GM18511 (cell line): ENCODE measurements at regions not wholly inside any gene's neighbourhood (a gene's known extent, or its start where the extent isn't known, plus 50 kb on each side); places are given as distances from the start of the nearest gene placed in this dataset.
"Not testable (repeated sequence)": the region's sequence is repeated elsewhere in the genome, so short reads cannot be mapped to it uniquely, and the experiment has no call there.

Source experiments
- ATAC-seq: cut with Tn5 transposase; IDR thresholded peaks from one replicate; pipeline ENCODE4 v1.9.1; 2021; ENCODE audit warnings: mild to moderate bottlenecking, moderate library complexity; ENCODE audit not compliant: unreplicated experiment

- no peak for ATAC-seq
Observed at GRCh38 chr4:30538794-30539193, 181.4 kb upstream of the PCDH7 start.

DNA sequence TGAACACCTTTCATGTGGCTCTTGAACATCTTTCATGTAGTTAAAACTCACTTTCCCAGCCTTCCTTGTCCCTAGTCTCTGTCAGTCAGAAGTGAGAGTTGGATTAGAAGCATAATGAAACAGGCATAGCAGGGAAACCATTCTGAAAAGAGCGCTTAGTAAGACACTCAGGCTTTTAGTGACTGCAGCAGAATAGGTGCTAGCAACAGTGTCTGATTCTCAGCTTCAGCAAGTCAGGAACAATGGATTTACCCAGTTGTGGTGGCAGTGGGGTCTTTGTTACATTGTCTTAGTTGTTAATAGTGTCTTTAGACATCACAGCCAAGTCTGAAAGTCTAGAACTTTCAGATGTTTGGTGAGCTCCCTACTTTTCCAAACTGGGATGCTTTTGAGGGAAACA, 177.1 kb upstream of the PCDH7 start:
- no peak for ATAC-seq

GRCh38 chr4:30553151-30553550, 167.0 kb upstream of the PCDH7 start:
- ATAC-seq = no peak

GRCh38 chr4:30553706-30554105, 166.5 kb upstream of the PCDH7 start:
- ATAC-seq = no peak

DNA sequence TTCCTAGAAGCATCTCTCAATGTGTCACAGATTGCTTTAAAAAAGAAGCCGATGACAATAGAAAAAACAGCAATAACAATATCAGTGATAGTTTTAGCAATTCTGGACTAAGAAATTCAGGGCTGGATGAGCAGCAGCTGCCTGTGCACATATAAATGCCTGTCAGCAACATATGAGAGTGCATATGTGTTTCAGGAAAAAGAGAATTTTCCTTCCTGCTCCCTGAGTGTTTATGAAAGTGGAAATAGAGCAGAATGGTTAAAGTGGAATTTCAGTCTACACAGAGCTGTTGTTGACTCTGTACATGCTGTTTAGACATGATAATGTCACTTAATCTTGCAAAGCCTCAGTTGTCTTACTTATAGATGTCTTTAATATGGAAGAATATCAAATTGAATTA, 164.4 kb upstream of the PCDH7 start:
- no peak for ATAC-seq

DNA sequence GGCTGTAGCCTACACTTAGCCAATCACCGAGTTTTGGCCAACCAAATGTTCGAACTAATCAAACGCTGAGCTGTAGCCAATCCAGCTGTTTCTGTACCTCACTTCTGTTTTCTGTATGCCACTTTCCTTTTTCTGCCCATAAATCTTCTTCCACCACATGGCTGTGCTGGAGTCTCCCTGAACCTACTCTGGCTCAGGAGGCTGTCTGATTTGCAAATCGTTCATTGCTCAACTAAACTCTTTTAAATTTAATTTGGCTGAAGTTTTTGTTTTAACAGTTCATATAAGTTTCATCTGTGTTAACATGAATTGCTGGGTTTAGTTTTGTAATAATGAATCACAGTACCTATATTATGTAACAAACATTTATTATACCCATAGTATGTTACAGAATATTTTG, 160.7 kb upstream of the PCDH7 start:
- ATAC-seq = no peak

DNA sequence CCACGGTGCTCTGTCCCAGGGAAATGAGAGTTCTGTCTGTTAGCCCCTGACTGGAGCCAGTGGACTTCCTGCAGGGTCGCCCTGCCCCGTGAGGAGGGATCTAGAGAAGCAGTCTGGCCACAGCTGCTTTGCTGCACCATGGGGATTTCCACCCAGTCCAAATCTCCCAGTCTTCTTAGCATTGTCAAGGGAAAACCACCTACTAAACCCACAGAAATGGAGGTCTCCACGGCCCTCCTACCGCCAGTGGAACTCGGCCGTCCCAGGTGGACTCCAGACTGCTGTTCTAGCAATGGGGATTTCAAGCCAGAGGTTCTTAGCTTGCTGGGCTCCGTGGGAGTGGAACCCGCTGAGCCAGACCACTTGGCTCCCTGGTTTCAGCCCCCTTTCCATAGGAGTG, 133.3 kb upstream of the PCDH7 start:
- no peak for ATAC-seq

GRCh38 chr4:30589669-30590068, 130.5 kb upstream of the PCDH7 start:
- not testable (repeated sequence) for ATAC-seq

GRCh38 chr4:30600246-30601017, 119.7 kb upstream of the PCDH7 start:
- ATAC-seq = no peak

DNA sequence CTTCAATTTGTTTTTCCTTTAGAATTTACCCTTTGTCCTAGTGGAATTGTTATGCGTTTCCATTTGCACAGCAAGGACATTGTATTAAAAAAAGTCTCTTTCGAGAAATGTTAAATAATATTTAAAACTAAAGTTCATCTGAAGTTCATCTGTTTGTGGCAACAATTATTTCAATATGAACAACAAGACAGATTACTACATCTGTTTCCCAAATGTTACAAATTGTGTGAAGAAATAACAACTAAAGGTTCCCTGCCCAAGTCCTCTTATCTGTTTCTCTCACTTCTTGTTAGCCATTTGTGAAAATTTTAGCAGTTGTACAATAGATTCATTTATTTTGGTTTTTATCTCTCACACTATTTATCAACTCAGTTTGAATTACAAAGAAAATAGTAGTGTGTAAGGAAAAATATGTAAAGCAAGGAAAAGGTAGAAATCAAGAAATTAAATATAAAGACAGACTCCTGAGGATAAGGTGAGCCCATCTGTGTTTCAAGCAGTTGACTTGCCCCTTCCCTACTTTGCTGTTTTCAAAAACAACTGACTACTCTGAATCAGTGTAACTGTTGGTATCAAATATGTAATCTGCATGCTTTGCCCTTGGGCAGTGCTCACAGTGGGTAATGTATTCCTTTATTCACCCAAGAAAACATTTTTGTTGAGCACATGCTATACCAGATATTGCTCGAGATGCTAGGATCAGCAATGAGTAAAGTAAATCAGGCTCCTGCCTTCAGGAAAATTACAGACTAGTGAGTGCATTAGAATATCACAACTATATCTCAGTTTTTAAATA, 118.9 kb upstream of the PCDH7 start:
- ATAC-seq = no peak

DNA sequence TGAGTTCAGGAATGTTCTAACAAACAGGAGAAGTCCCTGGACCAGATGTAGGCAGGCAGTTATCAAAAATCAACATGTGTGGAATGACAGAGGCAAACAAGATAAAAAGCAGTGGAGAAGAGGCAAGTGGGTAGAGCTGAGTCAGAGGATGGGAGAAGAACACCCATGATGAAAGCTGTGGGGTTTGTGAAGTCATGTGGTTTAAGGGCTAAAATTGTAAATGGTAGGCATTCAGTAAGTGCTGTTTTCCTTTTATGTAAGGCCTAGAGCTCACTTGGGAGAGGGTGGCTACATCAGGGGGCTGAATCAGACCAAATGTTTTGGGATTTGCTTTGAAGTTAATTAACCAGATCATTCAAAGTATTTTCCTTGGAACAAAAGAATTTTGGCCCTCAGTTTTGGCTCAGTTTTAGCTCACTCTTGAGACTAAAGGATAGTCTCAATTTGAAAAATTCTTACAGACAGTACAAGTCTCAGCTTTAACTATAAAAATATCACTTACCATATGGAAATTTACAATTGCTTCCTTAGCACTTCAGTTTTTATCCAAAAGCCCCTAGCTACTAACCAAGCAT, 114.5 kb upstream of the PCDH7 start:
- ATAC-seq = no peak

DNA sequence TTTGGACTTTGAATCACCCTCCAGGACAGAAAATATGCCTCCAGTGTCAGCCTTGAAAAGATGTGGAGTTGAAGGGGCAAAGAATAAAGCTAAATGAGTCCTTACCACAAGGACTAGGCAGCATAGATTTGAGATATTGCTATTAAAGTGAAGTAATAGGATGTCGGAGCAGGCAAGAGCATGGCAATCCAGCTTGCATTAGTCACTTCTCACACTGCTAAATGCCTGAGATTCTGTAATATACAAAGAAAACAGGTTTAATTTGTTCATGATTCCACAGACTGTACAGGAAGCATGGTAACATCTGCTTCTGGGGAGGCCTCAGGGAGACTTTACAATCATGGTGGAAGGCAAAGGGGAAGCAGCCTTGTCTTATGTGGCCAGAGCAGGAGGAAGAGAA, 109.8 kb upstream of the PCDH7 start:
- no peak for ATAC-seq

- no peak for ATAC-seq
Observed at GRCh38 chr4:30614771-30615170, 105.4 kb upstream of the PCDH7 start.

DNA sequence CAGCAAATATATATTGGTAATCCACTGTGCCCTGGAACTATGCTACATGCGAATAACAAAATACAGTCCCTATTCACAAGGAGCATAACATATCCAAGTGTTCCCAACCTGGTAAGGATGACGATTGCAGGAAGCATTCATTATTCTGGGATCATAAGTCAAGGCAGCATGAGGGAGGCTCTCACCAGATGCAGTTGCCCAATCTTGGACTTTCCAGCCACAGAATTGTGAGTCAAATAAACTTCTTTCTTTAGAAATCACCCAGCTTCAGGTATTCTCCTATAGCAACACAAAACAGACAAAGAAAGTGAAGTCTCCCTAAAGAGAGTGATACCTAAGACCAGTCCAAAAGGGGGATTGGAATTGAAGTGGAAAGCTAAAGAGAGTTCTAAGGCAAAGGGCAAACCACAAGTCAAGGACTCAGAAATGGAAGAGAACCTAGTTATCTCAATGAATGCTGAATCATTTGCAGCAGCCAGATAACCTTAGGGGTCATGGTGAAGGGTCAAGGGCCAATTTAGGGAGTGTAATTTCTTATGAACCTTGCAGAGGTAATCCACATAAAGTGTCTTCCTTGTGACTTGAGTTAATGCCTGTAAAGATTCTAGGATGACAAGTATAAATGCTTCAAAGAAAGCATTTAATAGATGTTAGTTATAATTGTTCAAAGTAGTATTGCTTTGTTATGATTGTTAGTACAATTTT, 103.1 kb upstream of the PCDH7 start:
- no peak for ATAC-seq

DNA sequence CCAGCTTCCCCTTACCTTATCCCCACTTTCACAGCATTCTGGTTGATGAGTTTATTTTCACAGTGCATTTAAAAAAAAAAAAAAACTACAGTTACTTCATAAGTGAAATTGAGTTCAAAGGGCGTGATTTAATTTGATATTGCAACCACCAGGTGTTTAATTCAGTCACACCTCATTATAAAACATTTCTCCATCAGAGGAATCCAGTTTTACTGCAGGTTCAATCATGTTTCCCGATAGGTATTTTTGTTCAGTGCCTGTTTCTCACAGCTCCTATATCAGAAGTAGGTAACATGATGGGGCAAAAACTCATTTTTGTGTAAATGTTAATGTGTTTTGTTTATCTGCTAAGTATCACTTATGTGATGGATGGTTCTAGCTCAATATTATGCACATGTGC, 102.3 kb upstream of the PCDH7 start:
- no peak for ATAC-seq

DNA sequence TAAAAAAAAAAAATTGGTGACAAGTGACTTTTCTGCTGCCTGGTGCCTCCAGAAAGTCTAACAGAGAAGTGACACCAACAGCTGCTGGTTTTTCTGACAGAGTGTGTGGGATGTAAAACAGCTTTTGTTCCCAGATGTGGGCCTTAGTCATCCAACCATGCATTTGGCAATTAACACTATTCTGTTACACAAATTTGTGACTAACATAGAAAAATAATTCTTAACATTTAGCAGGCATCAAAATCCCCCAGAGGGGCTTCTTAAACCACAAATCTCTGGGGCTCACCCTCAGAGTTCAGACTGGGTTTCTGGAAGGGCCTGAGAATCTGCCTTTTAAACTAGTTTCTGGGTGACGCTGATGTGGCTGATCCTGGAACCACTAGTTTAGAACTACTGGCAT, 100.5 kb upstream of the PCDH7 start:
- ATAC-seq = no peak

GRCh38 chr4:30620711-30621110, 99.5 kb upstream of the PCDH7 start:
- no peak for ATAC-seq

DNA sequence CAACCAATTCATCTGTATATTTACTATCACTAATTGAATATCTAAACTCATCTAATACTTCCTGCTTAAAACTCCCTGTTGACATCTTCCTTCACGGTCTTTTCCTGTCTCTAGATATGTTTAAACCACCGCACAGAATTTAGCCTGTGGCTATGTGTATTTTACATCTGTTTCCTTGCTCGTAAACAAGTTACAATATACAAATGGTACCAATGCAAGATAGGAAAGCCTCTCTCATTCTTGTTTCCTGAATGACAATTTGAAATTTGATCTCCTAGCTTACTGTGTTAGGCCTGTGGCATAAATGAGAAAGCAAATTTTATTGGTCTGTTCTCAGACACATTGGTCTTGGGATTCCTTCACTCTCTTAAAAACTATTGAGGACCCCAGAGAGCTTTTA, 89.7 kb upstream of the PCDH7 start:
- ATAC-seq = no peak

DNA sequence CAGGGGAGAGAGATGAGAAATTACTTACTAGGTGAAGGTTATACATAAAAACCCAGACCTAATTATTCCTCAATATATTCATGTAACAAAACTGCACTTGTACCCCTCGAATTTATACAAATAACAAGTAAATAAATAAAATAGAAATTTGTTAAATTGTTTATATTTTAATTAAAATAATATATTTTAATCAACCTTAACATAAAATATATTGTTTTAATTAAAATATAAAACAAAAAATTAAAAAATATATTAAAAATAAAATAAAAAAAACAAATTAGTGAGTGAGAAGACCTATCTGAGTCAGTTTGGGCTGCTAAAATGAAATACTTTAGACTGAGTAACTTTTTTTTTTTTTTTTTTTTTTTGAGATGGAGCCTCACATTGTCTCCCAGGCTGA, 87.4 kb upstream of the PCDH7 start:
- ATAC-seq = no peak

- no peak for ATAC-seq
Observed at GRCh38 chr4:30641345-30641744, 78.8 kb upstream of the PCDH7 start.

- ATAC-seq = no peak
Observed at GRCh38 chr4:30642567-30642966, 77.6 kb upstream of the PCDH7 start.
